ENCODE measurements at regions not wholly inside any gene's neighbourhood (a gene's known extent, or its start where the extent isn't known, plus 50 kb on each side); places are given as distances from the start of the nearest gene placed in this dataset.
A peak's percentile ranks its signal among the peaks of the same experiment; 100 is the strongest.
"Not testable (repeated sequence)": the region's sequence is repeated elsewhere in the genome, so short reads cannot be mapped to it uniquely, and the experiment has no call there.

GRCh38 chr9:138206108-138206507 lies 328.5 kb downstream of the CACNA1B start:
- H3K36me3 ChIP-seq; H3K27me3 ChIP-seq (ENCODE audit: low read depth); H3K4me3 ChIP-seq; intact Hi-C loops (cut with DNase I); H3K4me1 ChIP-seq; H3K27ac ChIP-seq; DNase-seq; ATAC-seq; H3K9me3 ChIP-seq: not testable (repeated sequence)

- H3K9me3 ChIP-seq; intact Hi-C loops (cut with DNase I); H3K4me1 ChIP-seq; H3K36me3 ChIP-seq; H3K4me3 ChIP-seq; H3K27me3 ChIP-seq (ENCODE audit: low read depth); ATAC-seq; H3K27ac ChIP-seq: not testable (repeated sequence)
- peak; percentile 28 for DNase-seq
These were observed 330.0 kb downstream of the CACNA1B start for GRCh38 chr9:138207300-138208179.

- peak; percentile 15 for DNase-seq
- H3K27me3 ChIP-seq (ENCODE audit: low read depth); intact Hi-C loops (cut with DNase I); H3K4me3 ChIP-seq; ATAC-seq; H3K27ac ChIP-seq; H3K36me3 ChIP-seq; H3K9me3 ChIP-seq; H3K4me1 ChIP-seq: not testable (repeated sequence)
These were observed 331.6 kb downstream of the CACNA1B start for GRCh38 chr9:138209071-138209644.

- H3K4me1 ChIP-seq; intact Hi-C loops (cut with DNase I); H3K9me3 ChIP-seq; H3K27ac ChIP-seq; H3K4me3 ChIP-seq; H3K36me3 ChIP-seq; DNase-seq; H3K27me3 ChIP-seq (ENCODE audit: low read depth): not testable (repeated sequence)
- peak; percentile 28 to 66 for ATAC-seq
These were observed 332.9 kb downstream of the CACNA1B start for GRCh38 chr9:138210388-138210986.

GRCh38 chr9:138211070-138211469 lies 333.5 kb downstream of the CACNA1B start:
- intact Hi-C loops (cut with DNase I); H3K4me3 ChIP-seq; H3K4me1 ChIP-seq; H3K9me3 ChIP-seq; DNase-seq; H3K36me3 ChIP-seq; H3K27me3 ChIP-seq (ENCODE audit: low read depth); ATAC-seq; H3K27ac ChIP-seq: not testable (repeated sequence)

GRCh38 chr9:138211544-138212219 lies 334.1 kb downstream of the CACNA1B start:
- H3K36me3 ChIP-seq; intact Hi-C loops (cut with DNase I); H3K27me3 ChIP-seq (ENCODE audit: low read depth); H3K4me1 ChIP-seq; H3K4me3 ChIP-seq; H3K27ac ChIP-seq; H3K9me3 ChIP-seq: not testable (repeated sequence)
- ATAC-seq (peak; percentile 24 to 27), DNase-seq (peak; percentile 53)

GRCh38 chr9:138212811-138213210 lies 335.2 kb downstream of the CACNA1B start:
- H3K27ac ChIP-seq; ATAC-seq; intact Hi-C loops (cut with DNase I); H3K9me3 ChIP-seq; H3K36me3 ChIP-seq; H3K27me3 ChIP-seq (ENCODE audit: low read depth); H3K4me1 ChIP-seq; H3K4me3 ChIP-seq: not testable (repeated sequence)
- DNase-seq: peak; percentile 30

- not testable (repeated sequence) for H3K27me3 ChIP-seq (ENCODE audit: low read depth)
These were observed 336.2 kb downstream of the CACNA1B start for GRCh38 chr9:138213748-138214147.

GRCh38 chr9:138214548-138214947 lies 337.0 kb downstream of the CACNA1B start:
- H3K9me3 ChIP-seq; H3K4me1 ChIP-seq; H3K27me3 ChIP-seq (ENCODE audit: low read depth); H3K36me3 ChIP-seq; H3K4me3 ChIP-seq; ATAC-seq; DNase-seq; intact Hi-C loops (cut with DNase I): not testable (repeated sequence)
- H3K27ac ChIP-seq: peak overlapping the region; percentile 46

More at GRCh38 chr9:138213748-138214147, 336.2 kb downstream of the CACNA1B start:
- DNase-seq; H3K4me1 ChIP-seq; H3K9me3 ChIP-seq; H3K36me3 ChIP-seq; H3K4me3 ChIP-seq; intact Hi-C loops (cut with DNase I): not testable (repeated sequence)
- H3K27ac ChIP-seq: peak overlapping the region; percentile 46
- peak; percentile 63 to 74 for ATAC-seq

GRCh38 chr9:138215588-138215987 lies 338.0 kb downstream of the CACNA1B start:
- peak in 1 of 2 donors; percentile 16 for ATAC-seq
- H3K27me3 ChIP-seq (ENCODE audit: low read depth); H3K36me3 ChIP-seq; DNase-seq; H3K9me3 ChIP-seq; H3K4me1 ChIP-seq; H3K27ac ChIP-seq; H3K4me3 ChIP-seq; intact Hi-C loops (cut with DNase I): not testable (repeated sequence)

- ATAC-seq: peak in 1 of 2 donors; percentile 7
- H3K9me3 ChIP-seq; H3K4me3 ChIP-seq; H3K4me1 ChIP-seq; H3K27me3 ChIP-seq (ENCODE audit: low read depth); DNase-seq; H3K36me3 ChIP-seq; intact Hi-C loops (cut with DNase I); H3K27ac ChIP-seq: not testable (repeated sequence)
These were observed 339.2 kb downstream of the CACNA1B start for GRCh38 chr9:138216817-138217216.

- intact Hi-C loops (cut with DNase I); H3K4me3 ChIP-seq: not testable (repeated sequence)
These were observed 339.8 kb downstream of the CACNA1B start for GRCh38 chr9:138217284-138217850.

GRCh38 chr9:138219249-138219648 lies 341.7 kb downstream of the CACNA1B start:
- intact Hi-C loops (cut with DNase I); DNase-seq: not testable (repeated sequence)

More at GRCh38 chr9:138217284-138217850, 339.8 kb downstream of the CACNA1B start:
- H3K27me3 ChIP-seq (ENCODE audit: low read depth); H3K36me3 ChIP-seq; H3K9me3 ChIP-seq; H3K4me1 ChIP-seq; H3K27ac ChIP-seq; DNase-seq: not testable (repeated sequence)
- peak; percentile 43 to 48 for ATAC-seq

More at GRCh38 chr9:138219249-138219648, 341.7 kb downstream of the CACNA1B start:
- not testable (repeated sequence) for H3K4me1 ChIP-seq; H3K4me3 ChIP-seq; ATAC-seq; H3K9me3 ChIP-seq; H3K36me3 ChIP-seq; H3K27me3 ChIP-seq (ENCODE audit: low read depth); H3K27ac ChIP-seq

Data from lower lobe of right lung (tissue), 2 donors.